Psoas muscle (tissue), 7 donors: ENCODE measurements at regions not wholly inside any gene's neighbourhood (a gene's known extent, or its start where the extent isn't known, plus 50 kb on each side); places are given as distances from the start of the nearest gene placed in this dataset.

Experiments
- ATAC-seq, 4 donors: fragments of 200-7000 bp; cut with Tn5 transposase; one replicate each; pipeline ENCODE4 v1.9.1; 2020; ENCODE audit warnings: moderate library complexity in 3 of 4, mild to moderate bottlenecking in 2 of 4
- DNase-seq, 2 donors: peaks; one replicate each; pipeline ENCODE4 v3.0.0-alpha.2; 2020
- H3K27ac ChIP-seq: fragments of 200-600 bp; one replicate; pipeline ENCODE4 v1.8.0; 2022
- H3K27me3 ChIP-seq, 3 donors: fragments of 200-600 bp in 1 of 3; one replicate each; pipeline versions ENCODE4 v1.6.1 to v1.8.0; 2013 to 2022; ENCODE audit warnings: low read length in 2 of 3, mild to moderate bottlenecking in 2 of 3, moderate library complexity in 1 of 3; ENCODE audit not compliant: insufficient read depth in 3 of 3
- H3K36me3 ChIP-seq, 2 donors: fragments of 200-600 bp in 1 of 2; one replicate each; pipeline versions ENCODE4 v1.6.1 to v1.8.0; 2013 to 2022; ENCODE audit warnings: low read depth in 1 of 2, mild to moderate bottlenecking in 1 of 2, moderate library complexity in 1 of 2; ENCODE audit not compliant: insufficient read depth in 1 of 2
- H3K4me1 ChIP-seq: fragments of 200-600 bp; one replicate; pipeline ENCODE4 v1.8.0; 2022
- H3K4me3 ChIP-seq: fragments of 200-600 bp; one replicate; pipeline ENCODE4 v1.8.0; 2022; ENCODE audit warnings: mild to moderate bottlenecking
- H3K9me3 ChIP-seq: fragments of 200-600 bp; one replicate; pipeline ENCODE4 v1.8.0; 2022
- WGBS, 3 donors: extraction: QIAGEN DNeasy Blood & Tissue Kit; methylation state at CpG; one replicate each; pipeline versions ENCODE4 v1.1.6 to v1.1.7; 2013; 5-methylcytosine and 5-hydroxymethylcytosine counted together
- intact Hi-C, 2 donors: fragments of 100-400 bp; cut with DNase I; formaldehyde crosslinking; loops; one replicate each; pipeline versions ENCODE4 v1.11.0 to v1.14.2; 2022
- TF ChIP-seq, protein P1 (sequence below): fragments of 200-600 bp; IDR thresholded peaks from one replicate; pipeline ENCODE4 v1.8.0; 2022; ENCODE audit warnings: antibody characterized with exemption
- donor health status: healthy with polysubstance abuse.
- donor health status: DM: no; HTN: no; CAD: no; lungs with moderate emphysema.
- donor health status: Bipolar disorder and iron deficiency.
- donor health status: healthy.
- donor health status: DM: yes; HTN: yes; CAD: no.
- donor health status: DM: no; HTN: no; CAD: no.
- donor health status: DM: yes; HTN: yes; CAD: no.

GRCh38 chr5:67494186-67494855, 297.7 kb upstream of the CD180 start:
- Histone ChIP-seq H3K36me3 (no peaks in the 10 kb centered on the region), H3K4me1 (peaks cover 21% of the 10 kb centered on the region), H3K27ac (peak overlapping the region; percentile 87), H3K9me3 (no peaks in the 10 kb centered on the region), H3K27me3 (no peaks in the 10 kb centered on the region), H3K4me3 (peak overlapping the region; percentile 49)
- DNase-seq (peak; percentile 45 to 79), ATAC-seq (peak; percentile 88 to 91 (median 90))
- WGBS, 3 donors, result 25 to 43% (median 28%) methylated on average over 14 of the region's 14 CpGs
- TF ChIP-seq, protein P1, sequence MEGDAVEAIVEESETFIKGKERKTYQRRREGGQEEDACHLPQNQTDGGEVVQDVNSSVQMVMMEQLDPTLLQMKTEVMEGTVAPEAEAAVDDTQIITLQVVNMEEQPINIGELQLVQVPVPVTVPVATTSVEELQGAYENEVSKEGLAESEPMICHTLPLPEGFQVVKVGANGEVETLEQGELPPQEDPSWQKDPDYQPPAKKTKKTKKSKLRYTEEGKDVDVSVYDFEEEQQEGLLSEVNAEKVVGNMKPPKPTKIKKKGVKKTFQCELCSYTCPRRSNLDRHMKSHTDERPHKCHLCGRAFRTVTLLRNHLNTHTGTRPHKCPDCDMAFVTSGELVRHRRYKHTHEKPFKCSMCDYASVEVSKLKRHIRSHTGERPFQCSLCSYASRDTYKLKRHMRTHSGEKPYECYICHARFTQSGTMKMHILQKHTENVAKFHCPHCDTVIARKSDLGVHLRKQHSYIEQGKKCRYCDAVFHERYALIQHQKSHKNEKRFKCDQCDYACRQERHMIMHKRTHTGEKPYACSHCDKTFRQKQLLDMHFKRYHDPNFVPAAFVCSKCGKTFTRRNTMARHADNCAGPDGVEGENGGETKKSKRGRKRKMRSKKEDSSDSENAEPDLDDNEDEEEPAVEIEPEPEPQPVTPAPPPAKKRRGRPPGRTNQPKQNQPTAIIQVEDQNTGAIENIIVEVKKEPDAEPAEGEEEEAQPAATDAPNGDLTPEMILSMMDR, result no peak
- intact Hi-C loops, result loop anchor here (5.0 to 10.0 kb wide), 3 partner anchors 190 to 763 kb away; no protein-coding TSS in a partner anchor

- intact Hi-C loops, result loop anchor here (5.0 to 10.0 kb wide), 3 partner anchors 191 to 764 kb away; no protein-coding TSS in a partner anchor
Observed at GRCh38 chr5:67493676-67494075, 297.1 kb upstream of the CD180 start.

GRCh38 chr5:67490543-67491321, 294.1 kb upstream of the CD180 start:
- Histone ChIP-seq H3K4me1 (peaks cover 21% of the 10 kb centered on the region), H3K4me3 (no peak overlapping the region), H3K9me3 (no peaks in the 10 kb centered on the region), H3K27ac (no peak overlapping the region), H3K27me3 (no peaks in the 10 kb centered on the region), H3K36me3 (no peaks in the 10 kb centered on the region)
- TF ChIP-seq, protein P1, result no peak
- WGBS, 3 donors, result 72 to 82% (median 77%) methylated on average over 8 of the region's 8 CpGs
- DNase-seq (no peak), ATAC-seq (no peak)
- intact Hi-C loops, result loop anchor here (5.0 to 10.0 kb wide), 3 partner anchors 194 to 767 kb away; no protein-coding TSS in a partner anchor

More at GRCh38 chr5:67493676-67494075, 297.1 kb upstream of the CD180 start:
- Histone ChIP-seq H3K36me3 (no peaks in the 10 kb centered on the region), H3K27me3 (no peaks in the 10 kb centered on the region), H3K4me1 (peaks cover 21% of the 10 kb centered on the region), H3K4me3 (peak overlapping the region; percentile 49), H3K9me3 (no peaks in the 10 kb centered on the region), H3K27ac (peak overlapping the region; percentile 87)
- ATAC-seq (peak; percentile 90 to 93 (median 92)), DNase-seq (peak; percentile 30 to 65)
- WGBS, 3 donors, result 48 to 63% (median 55%) methylated on average over 2 of the region's 2 CpGs
- TF ChIP-seq, protein P1, result peak; percentile 46

DNA sequence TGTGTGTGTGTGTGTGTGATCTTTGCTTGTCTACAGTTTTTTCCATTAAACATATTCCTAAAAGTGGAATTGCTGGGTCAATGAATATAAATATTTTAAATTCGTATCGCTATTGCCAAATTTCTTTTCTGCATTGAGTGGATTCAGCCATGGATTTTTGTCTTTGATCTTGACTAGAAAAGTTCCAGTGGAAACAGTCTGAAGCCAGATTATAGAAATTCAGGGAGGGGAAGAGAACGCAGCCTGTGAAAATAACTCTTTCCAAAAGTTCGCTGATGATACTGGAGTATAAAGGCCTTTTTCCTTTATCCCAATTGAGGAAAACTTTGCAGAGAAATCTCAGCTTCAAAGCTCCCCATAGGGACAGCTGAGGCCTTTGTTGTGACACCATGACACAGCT, 292.3 kb upstream of the CD180 start:
- Histone ChIP-seq H3K27ac (no peak overlapping the region), H3K27me3 (no peaks in the 10 kb centered on the region), H3K4me1 (peaks cover 10% of the 10 kb centered on the region), H3K36me3 (no peaks in the 10 kb centered on the region), H3K4me3 (no peak overlapping the region), H3K9me3 (no peaks in the 10 kb centered on the region)
- intact Hi-C loops, result loop anchor here in 1 of 2 donors (10.0 kb wide), 1 partner anchor 206 kb away; no protein-coding TSS in a partner anchor
- DNase-seq (no peak), ATAC-seq (no peak)
- TF ChIP-seq, protein P1, result no peak
- WGBS, 3 donors, result 84 to 89% (median 84%) methylated on average over 4 of the region's 4 CpGs
